PC-3 (cell line): ENCODE measurements at regions not wholly inside any gene's neighbourhood (a gene's known extent, or its start where the extent isn't known, plus 50 kb on each side); places are given as distances from the start of the nearest gene placed in this dataset.

Experiments
- EZH2 ChIP-seq: fragments of 300-600 bp; sonication (generic); IDR thresholded peaks from one replicate; pipeline ENCODE4 v1.6.1; 2017; ENCODE audit warnings: antibody characterized with exemption, mild to moderate bottlenecking, low read length; ENCODE audit not compliant: unreplicated experiment
- TF ChIP-seq, protein P1 (sequence below): fragments of 300-600 bp; sonication (generic); conservative IDR thresholded peaks from 2 replicates; pipeline ENCODE4 v1.5.1; 2017; ENCODE audit warnings: antibody characterized with exemption, low read depth, mild to moderate bottlenecking, low read length

GRCh38 chr14:28626780-28627179 is 139.8 kb upstream of the FOXG1 start:
- TF ChIP-seq, protein P1, sequence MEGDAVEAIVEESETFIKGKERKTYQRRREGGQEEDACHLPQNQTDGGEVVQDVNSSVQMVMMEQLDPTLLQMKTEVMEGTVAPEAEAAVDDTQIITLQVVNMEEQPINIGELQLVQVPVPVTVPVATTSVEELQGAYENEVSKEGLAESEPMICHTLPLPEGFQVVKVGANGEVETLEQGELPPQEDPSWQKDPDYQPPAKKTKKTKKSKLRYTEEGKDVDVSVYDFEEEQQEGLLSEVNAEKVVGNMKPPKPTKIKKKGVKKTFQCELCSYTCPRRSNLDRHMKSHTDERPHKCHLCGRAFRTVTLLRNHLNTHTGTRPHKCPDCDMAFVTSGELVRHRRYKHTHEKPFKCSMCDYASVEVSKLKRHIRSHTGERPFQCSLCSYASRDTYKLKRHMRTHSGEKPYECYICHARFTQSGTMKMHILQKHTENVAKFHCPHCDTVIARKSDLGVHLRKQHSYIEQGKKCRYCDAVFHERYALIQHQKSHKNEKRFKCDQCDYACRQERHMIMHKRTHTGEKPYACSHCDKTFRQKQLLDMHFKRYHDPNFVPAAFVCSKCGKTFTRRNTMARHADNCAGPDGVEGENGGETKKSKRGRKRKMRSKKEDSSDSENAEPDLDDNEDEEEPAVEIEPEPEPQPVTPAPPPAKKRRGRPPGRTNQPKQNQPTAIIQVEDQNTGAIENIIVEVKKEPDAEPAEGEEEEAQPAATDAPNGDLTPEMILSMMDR: no peak
- no peak for TF ChIP-seq EZH2
